HEK293 (cell line): ENCODE measurements at regions not wholly inside any gene's neighbourhood (a gene's known extent, or its start where the extent isn't known, plus 50 kb on each side); places are given as distances from the start of the nearest gene placed in this dataset.
"Not testable (repeated sequence)": the region's sequence is repeated elsewhere in the genome, so short reads cannot be mapped to it uniquely, and the experiment has no call there.

Experiments
- CTCF ChIA-PET: fragments of 350-600 bp; formaldehyde crosslinking; extraction: SDS; loops from one replicate; lab custom pipeline; 2021; ENCODE audit warnings: antibody characterized with exemption; lab: Yijun Ruan, JAX
- POLR2A ChIA-PET: fragments of 300-600 bp; formaldehyde crosslinking; extraction: SDS; loops from one replicate; lab custom pipeline; 2020; ENCODE audit warnings: antibody characterized with exemption, inconsistent platforms; lab: Yijun Ruan, JAX
- H3K27ac ChIP-seq: fragments of 200-500 bp; sonication (Bioruptor generic); 2 replicates; pipeline ENCODE4 v1.5.1; 2014; ENCODE audit warnings: low read depth, low read length, control low read depth, inconsistent platforms; ENCODE audit errors: extremely low read depth
- H3K36me3 ChIP-seq, 2 experiments: fragments of 200-500 bp in 1 of 2; sonication (Bioruptor generic) in 1 of 2; 1 replicate in 1 of 2; 2 replicates in 1 of 2; pipeline ENCODE4 v1.5.1; 2014 to 2017; ENCODE audit warnings: inconsistent platforms in 2 of 2, low read length in 2 of 2; ENCODE audit not compliant: control insufficient read depth in 2 of 2, insufficient read depth in 1 of 2
- H3K4me1 ChIP-seq: fragments of 200-500 bp; sonication (Bioruptor generic); 2 replicates; pipeline ENCODE4 v1.5.1; 2014; ENCODE audit warnings: mild to moderate bottlenecking, low read length, inconsistent platforms; ENCODE audit not compliant: control insufficient read depth, insufficient read depth
- H3K4me3 ChIP-seq: 2 replicates; pipeline ENCODE4 v1.5.1; 2011; ENCODE audit warnings: low read depth, mild to moderate bottlenecking, control low read depth, low read length, moderate library complexity
- H3K9me3 ChIP-seq: fragments of 200-500 bp; sonication (Bioruptor generic); 2 replicates; pipeline ENCODE4 v1.5.1; 2014; ENCODE audit warnings: low read depth, low read length, inconsistent platforms; ENCODE audit not compliant: control insufficient read depth, insufficient read depth
- AEBP2 ChIP-seq: fragments of 450-650 bp; formaldehyde crosslinking; IDR thresholded peaks from 2 replicates; pipeline ENCODE4 v1.5.1; 2016; ENCODE audit warnings: missing biosample characterization, missing genetic modification characterization, borderline replicate concordance
- EGR2 ChIP-seq: fragments of 450-650 bp; formaldehyde crosslinking; IDR thresholded peaks from 2 replicates; pipeline ENCODE4 v1.5.1; 2016; ENCODE audit warnings: low read depth, missing biosample characterization, missing genetic modification characterization
- WT1 ChIP-seq: fragments of 450-650 bp; formaldehyde crosslinking; IDR thresholded peaks from 2 replicates; pipeline ENCODE4 v1.5.1; 2016; ENCODE audit warnings: missing biosample characterization, missing genetic modification characterization
- YY2 ChIP-seq: fragments of 450-650 bp; formaldehyde crosslinking; IDR thresholded peaks from 2 replicates; pipeline ENCODE4 v1.5.1; 2016; ENCODE audit warnings: missing biosample characterization, missing genetic modification characterization
- ZBTB6 ChIP-seq: fragments of 450-650 bp; formaldehyde crosslinking; IDR thresholded peaks from 2 replicates; pipeline ENCODE4 v1.5.1; 2017; ENCODE audit warnings: missing biosample characterization, missing genetic modification characterization
- ZNF114 ChIP-seq: fragments of 450-650 bp; formaldehyde crosslinking; IDR thresholded peaks from 2 replicates; pipeline ENCODE4 v1.5.0; 2017; ENCODE audit warnings: missing biosample characterization, missing genetic modification characterization
- ZNF133 ChIP-seq: fragments of 450-650 bp; formaldehyde crosslinking; IDR thresholded peaks from 2 replicates; pipeline ENCODE4 v1.5.1; 2016; ENCODE audit warnings: missing biosample characterization, missing genetic modification characterization
- ZNF148 ChIP-seq: fragments of 450-650 bp; formaldehyde crosslinking; IDR thresholded peaks from 2 replicates; pipeline ENCODE4 v1.5.0; 2017; ENCODE audit warnings: missing biosample characterization, missing genetic modification characterization, borderline replicate concordance
- ZNF223 ChIP-seq: fragments of 450-650 bp; formaldehyde crosslinking; IDR thresholded peaks from 2 replicates; pipeline ENCODE4 v1.5.1; 2016; ENCODE audit warnings: missing biosample characterization, missing genetic modification characterization
- ZNF23 ChIP-seq: fragments of 450-650 bp; formaldehyde crosslinking; IDR thresholded peaks from 2 replicates; pipeline ENCODE4 v1.5.1; 2016; ENCODE audit warnings: missing biosample characterization, missing genetic modification characterization, borderline replicate concordance
- ZNF280D ChIP-seq: fragments of 450-650 bp; formaldehyde crosslinking; IDR thresholded peaks from 2 replicates; pipeline ENCODE4 v1.5.1; 2016; ENCODE audit warnings: missing biosample characterization, missing genetic modification characterization
- ZNF302 ChIP-seq: fragments of 450-650 bp; formaldehyde crosslinking; IDR thresholded peaks from 2 replicates; pipeline ENCODE4 v1.5.1; 2016; ENCODE audit warnings: missing biosample characterization, missing genetic modification characterization, low read depth
- ZNF335 ChIP-seq: fragments of 450-650 bp; formaldehyde crosslinking; conservative IDR thresholded peaks from 2 replicates; pipeline ENCODE4 v1.5.1; 2016; ENCODE audit warnings: missing biosample characterization, missing genetic modification characterization
- ZNF488 ChIP-seq: fragments of 450-650 bp; formaldehyde crosslinking; IDR thresholded peaks from 2 replicates; pipeline ENCODE4 v1.5.1; 2016; ENCODE audit warnings: missing biosample characterization, missing genetic modification characterization
- ZNF501 ChIP-seq: fragments of 450-650 bp; formaldehyde crosslinking; IDR thresholded peaks from 2 replicates; pipeline ENCODE4 v1.5.1; 2016; ENCODE audit warnings: missing biosample characterization, missing genetic modification characterization
- ZNF561 ChIP-seq: fragments of 450-650 bp; IDR thresholded peaks from 2 replicates; pipeline ENCODE4 v1.5.1; 2018; ENCODE audit warnings: missing biosample characterization, missing genetic modification characterization, borderline replicate concordance
- ZNF596 ChIP-seq: fragments of 450-650 bp; IDR thresholded peaks from 2 replicates; pipeline ENCODE4 v1.5.0; 2018; ENCODE audit warnings: missing biosample characterization, mild to moderate bottlenecking, missing genetic modification characterization, moderate library complexity
- ZNF610 ChIP-seq: fragments of 450-650 bp; formaldehyde crosslinking; IDR thresholded peaks from 2 replicates; pipeline ENCODE4 v1.5.1; 2016; ENCODE audit warnings: missing biosample characterization, missing genetic modification characterization, borderline replicate concordance
- ZNF658 ChIP-seq: fragments of 450-650 bp; formaldehyde crosslinking; IDR thresholded peaks from 2 replicates; pipeline ENCODE4; 2016; ENCODE audit warnings: missing biosample characterization, missing genetic modification characterization

GRCh38 chr16:59632276-59632855 lies 898.2 kb upstream of the GOT2 start:
- Histone ChIP-seq H3K27ac (no peak overlapping the region), H3K4me3 (no peak overlapping the region), H3K36me3 (no peaks in the 10 kb centered on the region), H3K9me3 (no peaks in the 10 kb centered on the region), H3K4me1 (no peaks in the 10 kb centered on the region)
- TF ChIP-seq AEBP2 (tag by site-specific recombination), result no peak
- no peak for TF ChIP-seq ZNF302 (tag by site-specific recombination)
- no peak for TF ChIP-seq ZNF658 (tag by site-specific recombination)
- no peak for TF ChIP-seq YY2 (tag by site-specific recombination)
- TF ChIP-seq ZNF561 (tag by site-specific recombination), result no peak
- TF ChIP-seq ZNF610 (tag by site-specific recombination), result no peak
- no peak for TF ChIP-seq ZNF488 (tag by site-specific recombination)
- TF ChIP-seq ZNF280D (tag by site-specific recombination), result no peak
- TF ChIP-seq ZBTB6 (tag by site-specific recombination), result no peak
- no peak for TF ChIP-seq ZNF335 (tag by site-specific recombination)
- TF ChIP-seq ZNF114 (tag by site-specific recombination), result no peak
- no peak for TF ChIP-seq EGR2
- CTCF ChIA-PET, result no interaction called here
- POLR2A ChIA-PET, result no interaction called here

GRCh38 chr16:59624381-59624780 lies 890.3 kb upstream of the GOT2 start:
- H3K4me1 ChIP-seq, H3K36me3 ChIP-seq, H3K4me3 ChIP-seq, H3K9me3 ChIP-seq, POLR2A ChIA-PET, CTCF ChIA-PET, H3K27ac ChIP-seq: not testable (repeated sequence)

GRCh38 chr16:59614466-59615240 lies 880.5 kb upstream of the GOT2 start:
- H3K4me3 ChIP-seq, result no peak overlapping the region
- no peaks in the 10 kb centered on the region for H3K4me1 ChIP-seq
- ChIA-PET POLR2A (no interaction called here), CTCF (interaction anchor here (0.6 kb wide), 1 partner anchor 800 kb away, joined by 3 read pairs; no protein-coding TSS in a partner anchor)
- H3K36me3 ChIP-seq, result no peaks in the 10 kb centered on the region
- H3K9me3 ChIP-seq, result no peaks in the 10 kb centered on the region
- no peak overlapping the region for H3K27ac ChIP-seq
- TF ChIP-seq ZNF223 (tag by site-specific recombination), result no peak
- no peak for TF ChIP-seq ZNF596 (tag by site-specific recombination)
- no peak for TF ChIP-seq ZNF133 (tag by site-specific recombination)
- no peak for TF ChIP-seq ZNF23 (tag by site-specific recombination)
- TF ChIP-seq ZNF148 (tag by site-specific recombination), result no peak
- no peak for TF ChIP-seq WT1
- TF ChIP-seq ZNF501 (tag by site-specific recombination), result no peak
- no peak for TF ChIP-seq AEBP2 (tag by site-specific recombination)
